Upper lobe of left lung (tissue), 6 donors: ENCODE measurements at regions not wholly inside any gene's neighbourhood (a gene's known extent, or its start where the extent isn't known, plus 50 kb on each side); places are given as distances from the start of the nearest gene placed in this dataset.

Experiments used
- ATAC-seq, 2 donors: fragments of 200-7000 bp; cut with Tn5 transposase; one replicate each; pipeline ENCODE4 v1.9.1; 2022; ENCODE audit warnings: mild to moderate bottlenecking in 2 of 2, moderate library complexity in 2 of 2; ENCODE audit not compliant: low FRiP score in 2 of 2
- DNase-seq, 2 donors: peaks; one replicate each; pipeline ENCODE4 v3.0.0-alpha.2; 2019 to 2020
- H3K27ac ChIP-seq, 4 donors: fragments of 200-600 bp; sonication (generic); one replicate each; pipeline ENCODE4 v1.5.1; 2016 to 2019
- H3K27me3 ChIP-seq, 4 donors: fragments of 200-600 bp; sonication (generic); one replicate each; pipeline ENCODE4 v1.5.1; 2017 to 2019
- H3K36me3 ChIP-seq, 4 donors: fragments of 200-600 bp; sonication (generic); one replicate each; pipeline ENCODE4 v1.5.1; 2016 to 2019
- H3K4me1 ChIP-seq, 4 donors: fragments of 200-600 bp; sonication (generic); one replicate each; pipeline ENCODE4 v1.5.1; 2018 to 2019
- H3K4me3 ChIP-seq, 4 donors: fragments of 200-600 bp; sonication (generic); one replicate each; pipeline ENCODE4 v1.5.1; 2017 to 2019; ENCODE audit warnings: mild to moderate bottlenecking in 2 of 4, moderate library complexity in 1 of 4
- H3K9me3 ChIP-seq, 4 donors: fragments of 200-600 bp; sonication (generic); one replicate each; pipeline ENCODE4 v1.5.1; 2018 to 2019
- EP300 ChIP-seq, 4 donors: sonication (generic); formaldehyde crosslinking; IDR thresholded peaks; one replicate each; pipeline ENCODE4 v1.5.1; 2017; ENCODE audit warnings: antibody characterized with exemption in 4 of 4, control low read depth in 2 of 4
- POLR2A ChIP-seq, 4 donors: fragments of 450-650 bp; IDR thresholded peaks; one replicate each; pipeline ENCODE4 v1.5.1; 2016 to 2017; ENCODE audit warnings: antibody characterized with exemption in 4 of 4, mild to moderate bottlenecking in 2 of 4
- POLR2AphosphoS5 ChIP-seq, 2 donors: sonication (generic); formaldehyde crosslinking; IDR thresholded peaks; one replicate each; pipeline ENCODE4 v1.5.1; 2017; ENCODE audit warnings: antibody characterized with exemption in 2 of 2
- WGBS, 2 donors: methylation state at CpG; one replicate each; pipeline ENCODE4 v1.1.5; 2017 to 2018; 5-methylcytosine and 5-hydroxymethylcytosine counted together
- TF ChIP-seq, protein P1 (sequence below), 6 experiments: fragments of 450-650 bp in 4 of 6; fragments of 200-600 bp in 2 of 6; sonication (generic) in 2 of 6; IDR thresholded peaks; one replicate each; pipeline ENCODE4 v1.5.1; 2016 to 2019; ENCODE audit warnings: antibody characterized with exemption in 6 of 6
- donor health status: DM: no; HTN: no; CAD: no; lungs with moderate emphysema.
- donor health status: DM: no; HTN: yes; CAD: no; lungs with severe emphysema.

- ATAC-seq (no peak), DNase-seq (no peak)
- H3K36me3 ChIP-seq: no peaks in the 10 kb centered on the region
- 76 to 83% methylated on average over 3 of the region's 3 CpGs for WGBS, 2 donors
- no peaks in the 10 kb centered on the region for H3K4me1 ChIP-seq
- no peaks in the 10 kb centered on the region for H3K27me3 ChIP-seq
- H3K4me3 ChIP-seq: no peak overlapping the region
- no peak overlapping the region for H3K27ac ChIP-seq
- H3K9me3 ChIP-seq: no peaks in the 10 kb centered on the region
- TF ChIP-seq, protein P1, sequence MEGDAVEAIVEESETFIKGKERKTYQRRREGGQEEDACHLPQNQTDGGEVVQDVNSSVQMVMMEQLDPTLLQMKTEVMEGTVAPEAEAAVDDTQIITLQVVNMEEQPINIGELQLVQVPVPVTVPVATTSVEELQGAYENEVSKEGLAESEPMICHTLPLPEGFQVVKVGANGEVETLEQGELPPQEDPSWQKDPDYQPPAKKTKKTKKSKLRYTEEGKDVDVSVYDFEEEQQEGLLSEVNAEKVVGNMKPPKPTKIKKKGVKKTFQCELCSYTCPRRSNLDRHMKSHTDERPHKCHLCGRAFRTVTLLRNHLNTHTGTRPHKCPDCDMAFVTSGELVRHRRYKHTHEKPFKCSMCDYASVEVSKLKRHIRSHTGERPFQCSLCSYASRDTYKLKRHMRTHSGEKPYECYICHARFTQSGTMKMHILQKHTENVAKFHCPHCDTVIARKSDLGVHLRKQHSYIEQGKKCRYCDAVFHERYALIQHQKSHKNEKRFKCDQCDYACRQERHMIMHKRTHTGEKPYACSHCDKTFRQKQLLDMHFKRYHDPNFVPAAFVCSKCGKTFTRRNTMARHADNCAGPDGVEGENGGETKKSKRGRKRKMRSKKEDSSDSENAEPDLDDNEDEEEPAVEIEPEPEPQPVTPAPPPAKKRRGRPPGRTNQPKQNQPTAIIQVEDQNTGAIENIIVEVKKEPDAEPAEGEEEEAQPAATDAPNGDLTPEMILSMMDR (IDR thresholded peaks at IDR 0.05): no peak
Observed at GRCh38 chr5:92519811-92520632, 1061.0 kb downstream of the NR2F1-AS1 start.

GRCh38 chr5:92518318-92518904 lies 1062.6 kb downstream of the NR2F1-AS1 start:
- 30 to 34% methylated on average over 4 of the region's 4 CpGs for WGBS, 2 donors
- Histone ChIP-seq H3K27me3 (no peaks in the 10 kb centered on the region), H3K27ac (no peak overlapping the region), H3K36me3 (no peaks in the 10 kb centered on the region), H3K4me1 (no peaks in the 10 kb centered on the region), H3K4me3 (no peak overlapping the region), H3K9me3 (peaks cover 0 to 4% (median 2%) of the 10 kb centered on the region in 4 donors)
- DNase-seq (no peak), ATAC-seq (peak in 1 of 2 donors; percentile 73)
- TF ChIP-seq POLR2AphosphoS5 (IDR thresholded peaks at IDR 0.05) (no peak), EP300 (IDR thresholded peaks at IDR 0.05) (no peak), POLR2A (IDR thresholded peaks at IDR 0.05) (no peak)
- TF ChIP-seq, protein P1 (IDR thresholded peaks at IDR 0.05): peak in 4 of 6 experiments; percentile 9 to 48 (median 31)

DNA sequence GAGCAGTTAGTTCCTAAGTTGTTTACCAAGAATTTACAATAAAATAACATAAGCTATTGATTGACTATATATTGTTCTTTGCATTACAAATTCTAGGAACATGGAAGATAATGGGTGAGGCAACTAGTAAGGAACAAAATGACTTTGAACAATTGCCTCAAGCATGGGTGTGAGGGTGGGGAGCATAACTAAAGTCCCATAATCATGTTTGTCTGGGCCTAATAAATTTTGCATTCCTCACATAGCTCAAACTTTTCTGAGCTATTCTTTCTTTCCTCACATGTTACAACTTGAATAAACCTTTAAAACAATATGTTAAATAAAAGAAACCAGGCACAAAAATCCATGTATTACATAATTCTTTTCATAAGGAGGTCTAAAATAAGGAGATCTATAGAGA lies 1066.1 kb downstream of the NR2F1-AS1 start:
- no peak for ATAC-seq
- no peaks in the 10 kb centered on the region for H3K27me3 ChIP-seq
- H3K4me1 ChIP-seq: no peaks in the 10 kb centered on the region
- H3K9me3 ChIP-seq: peaks cover 0 to 27% (median 10%) of the 10 kb centered on the region in 4 donors
- H3K4me3 ChIP-seq: no peak overlapping the region
- H3K36me3 ChIP-seq: no peaks in the 10 kb centered on the region
- H3K27ac ChIP-seq: no peak overlapping the region
- no peak for DNase-seq
- TF ChIP-seq, protein P1 (IDR thresholded peaks at IDR 0.05): no peak
- TF ChIP-seq POLR2A (IDR thresholded peaks at IDR 0.05): no peak
- TF ChIP-seq EP300 (IDR thresholded peaks at IDR 0.05): no peak
- no peak for TF ChIP-seq POLR2AphosphoS5 (IDR thresholded peaks at IDR 0.05)

GRCh38 chr5:92513067-92513466 lies 1068.0 kb downstream of the NR2F1-AS1 start:
- DNase-seq (no peak), ATAC-seq (no peak)
- peaks cover 0 to 34% (median 17%) of the 10 kb centered on the region in 4 donors for H3K9me3 ChIP-seq
- WGBS, 2 donors: 70 to 79% methylated on average over 1 of the region's 1 CpG
- no peaks in the 10 kb centered on the region for H3K27me3 ChIP-seq
- no peaks in the 10 kb centered on the region for H3K36me3 ChIP-seq
- no peak overlapping the region for H3K27ac ChIP-seq
- H3K4me1 ChIP-seq: no peaks in the 10 kb centered on the region
- H3K4me3 ChIP-seq: no peak overlapping the region
- TF ChIP-seq EP300 (IDR thresholded peaks at IDR 0.05): no peak
- TF ChIP-seq POLR2A (IDR thresholded peaks at IDR 0.05): no peak
- TF ChIP-seq POLR2AphosphoS5 (IDR thresholded peaks at IDR 0.05): no peak
- TF ChIP-seq, protein P1 (IDR thresholded peaks at IDR 0.05): no peak

DNA sequence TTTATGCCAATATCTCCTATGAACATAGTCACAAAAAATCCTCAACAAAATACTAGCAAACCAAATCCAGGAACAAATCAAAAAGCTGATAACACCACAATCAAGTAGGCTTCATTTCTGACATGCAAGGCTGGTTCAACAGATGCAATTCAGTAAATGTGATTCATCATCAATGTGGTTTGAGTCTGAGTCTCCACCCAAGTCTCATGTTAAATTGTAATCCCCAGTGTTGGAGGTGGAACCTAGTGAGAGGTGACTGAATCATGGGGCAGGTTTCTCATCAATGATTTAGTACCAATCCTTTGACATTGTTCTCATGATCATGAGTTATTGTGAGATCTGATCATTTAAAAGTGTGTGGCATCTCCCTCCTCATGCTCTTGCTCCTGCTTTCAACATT lies 1072.7 kb downstream of the NR2F1-AS1 start:
- Histone ChIP-seq H3K9me3 (peaks cover 0 to 29% (median 15%) of the 10 kb centered on the region in 4 donors), H3K27ac (no peak overlapping the region), H3K4me3 (no peak overlapping the region), H3K27me3 (no peaks in the 10 kb centered on the region), H3K36me3 (no peaks in the 10 kb centered on the region), H3K4me1 (no peaks in the 10 kb centered on the region)
- ATAC-seq: no peak
- DNase-seq: no peak
- TF ChIP-seq POLR2A (IDR thresholded peaks at IDR 0.05) (no peak), POLR2AphosphoS5 (IDR thresholded peaks at IDR 0.05) (no peak), EP300 (IDR thresholded peaks at IDR 0.05) (no peak)
- TF ChIP-seq, protein P1 (IDR thresholded peaks at IDR 0.05): no peak
